Cardiac septum (tissue), 1 donor: ENCODE measurements at regions not wholly inside any gene's neighbourhood (a gene's known extent, or its start where the extent isn't known, plus 50 kb on each side); places are given as distances from the start of the nearest gene placed in this dataset.
"Not testable (repeated sequence)": the region's sequence is repeated elsewhere in the genome, so short reads cannot be mapped to it uniquely, and the experiment has no call there.

Experiments
- DNase-seq: peaks from one replicate; pipeline ENCODE4 v3.0.0-alpha.2; 2020; ENCODE audit warnings: low spot score
- intact Hi-C: fragments of 100-400 bp; cut with DNase I; formaldehyde crosslinking; loops from one replicate; pipeline ENCODE4 v1.14.0; 2022
- donor health status: DM: no; HTN: no; CAD: no.

DNA sequence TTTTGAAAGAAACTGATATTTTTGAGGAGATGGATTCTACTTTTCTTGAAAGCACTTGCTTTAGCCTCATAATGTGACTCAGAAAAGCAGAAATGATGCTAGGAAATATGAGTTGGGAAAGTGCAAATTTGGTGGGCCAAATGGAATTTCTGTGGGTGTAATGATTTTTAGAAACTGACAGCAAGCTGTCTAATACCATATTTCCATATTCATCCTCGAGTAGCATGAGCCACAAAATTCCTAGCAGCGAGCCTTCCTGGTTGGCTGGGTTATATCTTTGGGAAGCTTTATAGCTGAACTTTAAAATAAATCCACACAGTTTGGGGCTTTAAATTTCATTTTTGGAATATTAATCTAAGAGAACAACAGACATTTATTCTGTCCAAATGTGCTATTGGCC, 190.0 kb downstream of the DSC3 start:
- intact Hi-C loops, result no loop called here
- no peak for DNase-seq

DNA sequence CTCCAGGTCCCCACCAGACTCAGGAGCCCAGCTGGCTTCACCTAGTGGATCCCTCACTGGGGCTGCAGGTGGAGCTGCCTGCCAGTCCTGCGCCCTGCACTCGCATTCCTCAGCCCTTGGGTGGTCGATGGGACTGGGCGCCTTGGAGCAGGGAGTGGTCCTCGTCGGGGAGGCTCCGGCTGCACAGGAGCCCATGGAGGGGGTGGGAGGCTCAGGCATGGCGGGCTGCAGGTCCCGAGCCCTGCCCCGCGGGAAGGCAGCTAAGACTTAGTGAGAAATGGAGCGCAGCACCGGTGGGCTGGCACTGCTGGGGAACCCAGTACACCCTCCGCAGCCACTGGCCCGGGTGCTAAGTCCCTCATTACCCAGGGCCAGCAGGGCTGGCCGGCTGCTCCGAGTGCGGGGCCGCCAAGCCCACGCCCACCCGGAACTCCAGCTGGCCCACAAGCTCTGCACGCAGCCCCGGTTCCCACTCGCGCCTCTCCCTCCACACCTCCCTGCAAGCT, 203.4 kb downstream of the DSC3 start:
- intact Hi-C loops, DNase-seq: not testable (repeated sequence)

DNA sequence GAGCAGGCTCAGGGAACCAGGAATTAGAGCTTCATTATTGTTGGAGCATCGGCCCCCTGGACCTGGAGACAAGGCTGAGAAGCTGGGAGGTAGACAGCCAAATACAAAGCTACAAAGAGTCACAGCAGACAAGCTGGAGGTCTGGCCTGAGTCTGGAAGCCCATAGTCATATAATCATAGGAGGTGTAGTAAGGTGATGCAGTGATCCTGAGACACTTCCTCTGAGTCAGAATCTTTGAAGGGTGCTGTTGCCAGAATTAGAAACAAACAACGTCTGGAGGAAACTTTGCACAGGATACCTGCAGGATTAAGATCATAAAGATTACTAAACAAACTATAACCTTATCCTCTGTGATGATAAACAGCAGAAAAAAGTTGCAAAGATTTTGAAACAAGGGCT, 213.8 kb downstream of the DSC3 start:
- DNase-seq, result no peak
- intact Hi-C loops, result no loop called here

DNA sequence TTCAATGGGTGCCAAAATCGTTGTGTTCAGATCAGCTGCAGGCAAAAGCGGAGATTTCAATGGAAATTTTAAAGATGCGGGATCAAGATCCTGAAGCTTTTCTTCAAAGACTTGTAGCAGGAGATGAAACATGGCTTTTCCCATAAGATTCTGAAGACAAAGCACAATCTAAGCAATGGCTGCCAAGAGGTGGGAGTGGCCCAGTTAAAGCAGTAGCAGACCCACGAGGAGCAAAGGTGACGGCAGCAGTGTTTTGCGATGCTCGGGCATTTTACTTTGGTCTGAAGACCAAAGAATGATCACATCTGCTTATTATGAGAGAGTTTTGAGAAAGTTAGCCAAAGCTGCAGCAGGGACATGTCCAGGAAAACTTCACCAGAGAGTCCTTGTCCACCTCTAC, 222.9 kb downstream of the DSC3 start:
- no peak for DNase-seq
- intact Hi-C loops, result no loop called here

DNA sequence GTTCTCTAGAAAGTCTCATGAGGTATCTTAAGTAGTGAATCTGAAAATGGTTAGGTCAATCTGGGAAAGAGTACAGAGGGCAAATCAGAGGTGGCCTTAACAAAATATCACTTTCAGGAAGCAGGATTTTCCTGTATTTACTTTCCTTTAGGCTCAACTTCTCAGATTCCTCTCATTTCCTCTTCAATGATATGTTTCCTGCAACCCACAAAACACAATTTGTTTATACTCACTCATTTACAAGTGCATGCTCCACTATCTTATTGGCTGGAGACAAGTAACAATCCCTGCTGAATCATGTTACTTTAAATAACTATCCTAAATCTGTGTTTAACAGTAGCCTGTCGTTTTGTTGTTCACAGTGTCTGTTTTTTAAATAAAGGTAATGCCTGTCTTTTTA, 228.1 kb downstream of the DSC3 start:
- intact Hi-C loops, result no loop called here
- DNase-seq, result no peak

DNA sequence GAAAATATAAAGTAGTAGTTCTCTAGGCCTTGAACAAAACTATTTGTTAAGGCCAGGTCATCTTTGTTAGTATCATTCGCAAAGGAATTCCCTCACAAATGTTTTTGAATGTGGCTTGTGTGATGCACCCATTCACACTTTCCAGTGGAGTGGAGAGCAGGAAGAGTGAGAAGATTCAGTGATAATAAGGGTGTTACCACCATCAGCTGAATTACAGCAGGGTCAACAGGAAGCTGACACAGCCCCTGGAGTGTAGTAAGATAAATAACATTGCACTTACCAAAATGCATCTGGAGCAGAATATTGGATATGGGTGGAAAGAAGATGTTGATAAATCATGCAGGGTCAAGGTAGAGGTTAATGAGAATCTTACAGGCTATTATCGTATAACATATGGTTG, 231.0 kb downstream of the DSC3 start:
- intact Hi-C loops, result no loop called here
- no peak for DNase-seq

DNA sequence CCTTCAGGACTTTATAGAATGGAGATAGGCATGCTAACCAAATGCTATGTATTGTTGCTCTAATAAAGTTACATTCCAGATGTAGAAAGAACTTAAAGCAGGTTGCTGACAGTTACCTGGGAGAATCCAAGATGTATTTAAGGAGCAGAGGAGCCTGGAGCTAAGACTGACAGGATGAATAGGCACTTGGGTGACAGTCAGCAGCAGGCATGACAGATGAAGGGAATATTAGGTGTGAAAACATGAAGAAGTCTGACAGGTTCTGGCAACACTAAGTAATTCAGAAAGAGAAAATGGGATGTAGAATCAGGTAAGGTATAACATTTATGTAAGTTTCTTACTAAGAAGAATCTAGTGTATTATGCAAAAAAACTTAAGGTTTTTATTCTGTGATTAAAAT, 232.0 kb downstream of the DSC3 start:
- intact Hi-C loops, result no loop called here

DNA sequence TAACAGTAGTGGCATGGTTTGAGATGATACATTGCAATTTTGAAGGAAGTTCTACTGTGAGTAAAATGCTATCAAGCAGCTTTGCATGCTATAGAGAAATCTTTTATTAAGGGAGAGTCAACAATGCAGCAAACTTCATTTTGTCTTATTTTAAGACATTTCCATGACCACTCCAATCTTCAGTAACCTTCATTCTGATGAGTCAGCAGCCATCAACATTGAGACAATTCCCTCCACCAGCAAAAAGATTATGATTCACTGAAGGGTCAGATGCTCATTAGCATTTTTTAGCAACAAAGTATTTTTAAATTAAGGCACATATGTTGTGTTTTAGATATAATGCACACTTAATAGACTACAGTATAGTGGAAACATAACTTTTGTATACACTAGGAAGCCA, 235.7 kb downstream of the DSC3 start:
- intact Hi-C loops, result no loop called here
- no peak for DNase-seq

More for the DNA sequence above, 232.0 kb downstream of the DSC3 start:
- DNase-seq, result no peak

DNA sequence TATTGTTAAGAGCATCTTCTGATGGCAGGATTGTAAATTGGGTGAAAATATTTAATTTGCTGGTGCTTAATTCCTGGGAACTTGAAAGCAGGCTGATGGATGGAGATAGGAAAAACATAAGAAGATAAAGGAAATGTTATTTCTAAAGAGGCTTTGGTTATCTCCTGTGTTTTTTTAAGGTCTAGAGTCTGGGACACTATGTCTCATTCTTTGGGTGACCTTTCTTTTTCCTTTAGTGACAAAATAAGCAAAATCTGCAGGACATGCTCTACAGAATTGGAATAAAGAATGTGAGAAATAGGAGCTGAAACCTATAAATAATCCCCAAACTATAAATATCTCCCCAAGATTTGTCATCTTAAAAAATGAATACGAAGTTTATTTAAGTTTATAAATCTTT, 241.7 kb downstream of the DSC3 start:
- no peak for DNase-seq
- intact Hi-C loops, result no loop called here

DNA sequence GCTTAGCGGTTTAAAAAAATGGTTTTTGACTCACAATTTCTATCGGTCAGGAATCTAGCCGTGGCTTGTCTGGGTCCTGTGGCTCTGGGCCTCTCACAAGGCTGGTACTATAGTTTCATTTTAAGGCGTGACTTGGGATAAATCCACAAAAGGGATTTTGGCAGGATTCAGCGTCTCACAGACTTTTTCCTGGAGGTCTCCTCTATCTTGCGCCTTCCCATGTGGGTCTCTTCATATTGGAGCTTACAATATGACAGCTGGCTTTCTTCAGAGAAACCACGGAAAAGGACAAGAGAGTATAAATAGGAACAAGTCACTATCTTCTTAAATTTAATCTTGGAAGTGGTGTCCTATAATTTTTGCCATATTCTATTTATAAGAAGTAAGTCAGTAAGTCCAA, 250.5 kb downstream of the DSC3 start:
- intact Hi-C loops, result no loop called here
- DNase-seq, result no peak

DNA sequence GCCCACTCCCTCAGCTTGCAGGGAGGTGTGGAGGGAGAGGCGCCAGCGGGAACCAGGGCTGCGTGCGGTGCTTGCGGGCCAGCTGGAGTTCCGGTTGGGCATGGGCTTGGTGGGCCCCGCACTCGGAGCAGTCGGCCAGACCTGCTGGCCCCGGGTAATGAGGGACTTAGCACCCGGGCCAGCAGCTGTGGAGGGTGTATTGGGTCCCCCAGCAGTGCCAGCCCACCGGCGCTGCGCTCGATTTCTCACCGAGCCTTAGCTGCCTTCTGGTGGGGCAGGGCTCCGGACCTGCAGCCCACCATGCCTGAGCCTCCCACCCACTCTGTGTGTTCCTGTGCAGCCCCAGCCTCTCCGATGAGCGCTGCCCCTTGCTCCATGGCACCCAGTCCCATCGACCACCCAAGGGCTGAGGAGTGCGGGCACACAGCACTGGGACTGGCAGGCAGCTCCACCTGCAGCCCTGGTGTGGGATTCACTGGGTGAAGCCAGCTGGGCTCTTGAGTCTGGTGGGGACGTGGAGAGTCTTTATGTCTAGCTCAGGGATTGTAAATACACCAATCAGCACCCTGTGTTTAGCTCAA, 254.0 kb downstream of the DSC3 start:
- intact Hi-C loops, DNase-seq: not testable (repeated sequence)

DNA sequence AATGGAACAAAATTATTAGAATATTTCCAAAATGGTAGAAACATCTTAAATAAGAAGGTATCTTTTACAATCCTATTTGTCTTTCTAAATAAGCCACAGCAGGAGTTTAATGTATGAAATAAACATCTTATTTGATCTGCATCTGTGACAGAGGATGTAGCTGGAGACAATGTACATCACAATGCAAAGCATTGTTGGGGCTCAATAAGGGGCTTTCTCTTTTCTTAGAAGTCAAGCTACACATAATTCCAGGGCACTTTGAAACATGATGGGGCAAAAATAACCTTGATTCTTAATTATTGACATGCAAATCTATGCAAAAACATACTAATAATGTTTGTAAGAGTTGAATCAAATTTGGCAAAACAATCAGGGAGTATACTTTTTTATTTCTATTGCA, 255.1 kb downstream of the DSC3 start:
- no peak for DNase-seq
- intact Hi-C loops, result no loop called here

DNA sequence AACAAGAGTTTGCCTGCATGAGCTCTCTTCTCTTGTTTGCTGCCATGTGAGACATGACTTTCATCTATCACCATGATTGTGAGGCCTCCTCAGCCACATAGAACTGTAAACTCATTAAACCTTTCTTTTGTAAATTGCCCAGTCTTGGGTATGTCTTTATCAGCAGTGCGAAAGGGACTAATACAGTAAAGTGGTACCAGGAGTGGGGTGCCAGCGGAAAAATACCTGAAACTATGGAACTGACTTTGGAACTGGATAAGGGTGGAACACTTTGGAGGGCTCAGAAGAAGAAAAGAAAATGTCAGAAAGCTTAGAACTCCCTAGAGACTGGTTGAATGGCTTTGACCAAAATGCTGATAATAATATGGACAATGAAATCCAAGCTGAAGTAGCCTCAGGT, 260.9 kb downstream of the DSC3 start:
- no peak for DNase-seq
- intact Hi-C loops, result no loop called here

DNA sequence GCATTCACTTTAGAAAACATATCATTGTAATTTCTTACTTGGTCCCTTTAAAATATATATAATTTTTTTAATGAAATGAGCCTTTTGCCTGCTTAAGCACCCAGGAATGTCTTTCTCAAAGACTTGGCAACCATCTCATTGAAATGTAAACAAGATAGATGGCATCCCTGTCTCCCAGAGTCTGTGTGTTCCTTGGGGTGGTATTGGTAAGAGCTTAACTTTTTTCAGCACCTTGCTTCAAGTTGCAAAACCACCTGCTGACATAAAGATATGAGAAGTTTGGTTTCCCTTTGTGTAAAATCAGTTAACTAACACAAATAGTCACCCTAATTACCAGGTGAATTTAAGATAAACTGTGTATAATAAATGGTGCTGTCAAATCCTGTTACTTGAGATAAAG, 266.9 kb downstream of the DSC3 start:
- DNase-seq, result no peak
- intact Hi-C loops, result no loop called here

DNA sequence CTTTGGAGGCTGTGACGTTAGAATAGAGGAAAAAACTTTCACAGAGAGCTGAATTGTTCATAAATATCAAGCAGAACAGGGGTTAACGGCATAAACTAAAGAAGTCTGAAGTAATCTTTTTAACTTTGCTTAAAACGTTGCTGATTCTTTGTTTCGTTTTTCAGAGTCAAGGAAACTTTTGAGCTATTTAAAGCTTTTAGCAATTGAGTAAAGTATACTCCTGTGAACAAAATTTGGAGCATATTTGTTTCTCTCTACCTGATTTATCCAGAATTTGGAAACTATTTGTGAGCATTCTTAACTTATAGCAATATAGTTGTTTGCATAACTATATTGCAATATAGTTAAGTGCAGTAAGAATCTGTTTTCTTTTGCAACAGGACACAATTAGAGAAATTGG, 270.4 kb downstream of the DSC3 start:
- DNase-seq, intact Hi-C loops: not testable (repeated sequence)

DNA sequence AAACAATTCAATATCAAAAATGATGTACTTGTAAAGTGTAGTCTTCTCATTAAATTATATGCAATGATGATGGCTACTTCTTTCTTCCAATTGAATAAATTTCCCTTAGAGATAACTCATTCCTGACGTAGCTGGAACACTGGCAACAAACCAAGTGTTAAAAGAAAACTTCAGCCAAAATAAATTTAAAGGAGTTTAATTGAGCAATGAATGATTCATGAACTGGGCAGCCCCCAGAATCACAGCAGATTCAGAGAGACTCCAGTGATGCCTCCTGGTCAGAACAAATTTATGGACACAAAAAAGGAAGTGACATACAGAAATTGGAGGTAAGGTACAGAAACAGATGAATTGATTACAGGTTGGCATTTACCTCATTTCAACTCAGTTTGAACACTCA, 276.5 kb downstream of the DSC3 start:
- intact Hi-C loops, result no loop called here
- DNase-seq, result no peak

DNA sequence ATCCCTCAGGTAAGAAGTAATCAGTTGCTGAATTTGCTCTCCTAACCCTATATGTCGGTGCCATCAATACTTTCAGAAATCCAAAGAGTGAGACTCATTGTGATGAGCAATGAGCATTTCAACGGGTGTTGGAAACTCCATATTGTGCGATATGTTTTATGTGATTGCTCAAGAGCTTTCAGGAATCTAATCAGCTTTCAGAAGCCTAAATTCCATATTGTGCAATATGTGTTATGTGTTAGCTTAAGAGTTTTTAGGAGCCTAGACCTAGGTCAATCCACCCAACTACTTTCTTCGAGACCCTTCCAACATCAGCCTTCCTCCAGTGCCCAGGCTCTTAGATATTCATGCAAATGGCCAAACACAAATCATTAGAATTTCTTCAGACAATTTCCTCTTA, 277.3 kb downstream of the DSC3 start:
- no peak for DNase-seq
- intact Hi-C loops, result no loop called here

DNA sequence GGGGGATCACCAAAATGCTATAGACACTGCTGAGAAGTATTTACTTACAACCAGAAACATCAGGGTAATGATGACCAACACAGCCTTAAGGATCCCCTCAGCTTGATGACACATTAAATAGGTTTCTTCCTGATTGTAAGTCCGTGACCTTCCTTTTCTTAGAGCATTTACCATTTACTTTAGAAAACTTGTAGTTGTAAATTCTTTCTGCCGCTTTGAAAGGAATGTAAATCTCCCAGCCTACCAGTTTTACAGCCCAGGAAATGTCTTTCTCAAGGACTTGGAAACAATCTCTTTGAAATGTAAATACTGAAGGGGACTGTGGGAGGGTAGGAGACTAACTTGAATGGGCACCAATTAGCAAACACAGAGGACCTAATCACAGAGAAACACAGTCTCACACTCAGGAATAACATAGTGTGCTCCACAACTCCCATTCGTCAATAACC, 278.6 kb downstream of the DSC3 start:
- intact Hi-C loops, result no loop called here
- DNase-seq, result no peak

DNA sequence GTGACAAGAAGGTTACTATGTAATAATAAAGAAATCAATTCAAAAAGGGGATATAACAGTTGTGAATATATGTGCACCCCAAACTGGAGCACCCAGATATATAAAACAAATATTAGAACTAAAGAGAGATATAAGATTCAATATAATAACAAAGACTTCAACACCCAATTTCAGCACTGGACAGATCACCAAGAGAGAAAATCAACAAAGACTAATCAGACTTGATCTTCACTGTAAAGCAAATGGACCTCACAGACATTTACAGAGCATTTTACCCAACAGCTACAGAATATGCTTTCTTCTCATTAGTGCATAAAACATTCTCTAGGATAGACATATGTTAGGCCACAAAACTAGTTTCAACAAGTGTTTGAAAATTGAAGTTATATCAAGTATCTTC, 287.7 kb downstream of the DSC3 start:
- intact Hi-C loops, result no loop called here

DNA sequence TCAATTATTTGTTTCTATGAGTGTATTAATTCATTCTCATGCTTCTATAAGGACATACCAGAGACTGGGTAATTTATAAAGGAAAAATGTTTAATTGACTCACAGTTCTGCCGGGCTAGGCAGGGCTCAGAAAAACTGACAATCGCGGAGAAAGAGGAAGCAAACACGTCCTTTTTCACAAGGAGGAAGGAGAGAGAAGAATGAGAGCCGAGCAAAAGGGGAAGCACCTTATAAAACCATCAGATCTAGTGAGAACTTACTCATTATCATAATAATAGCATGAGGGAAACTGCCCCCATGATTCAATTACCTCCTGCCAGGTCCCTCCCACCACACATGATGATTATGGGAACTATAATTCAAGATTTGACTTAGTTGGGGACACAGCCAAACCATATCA, 294.0 kb downstream of the DSC3 start:
- DNase-seq, result no peak
- intact Hi-C loops, result no loop called here

More for the DNA sequence above, 287.7 kb downstream of the DSC3 start:
- no peak for DNase-seq

DNA sequence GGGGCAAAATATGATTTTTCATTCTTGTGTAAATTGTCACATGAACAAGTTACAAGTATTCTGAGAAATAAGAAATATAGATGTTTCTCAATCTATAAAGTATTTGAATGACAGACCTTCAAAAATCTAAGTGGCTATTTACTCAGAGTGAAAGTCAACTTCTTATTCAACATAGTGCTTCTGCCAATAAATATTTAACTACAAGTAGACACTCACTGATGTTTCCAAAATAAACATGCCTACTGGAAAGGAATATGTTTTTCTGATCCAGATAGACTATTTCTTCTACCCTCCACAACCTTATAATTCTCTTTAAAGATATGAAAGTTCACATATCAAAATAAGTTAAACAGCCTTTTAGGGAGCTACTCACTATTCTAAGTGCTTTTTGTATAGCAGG, 296.3 kb downstream of the DSC3 start:
- intact Hi-C loops, result no loop called here
- DNase-seq, result no peak

DNA sequence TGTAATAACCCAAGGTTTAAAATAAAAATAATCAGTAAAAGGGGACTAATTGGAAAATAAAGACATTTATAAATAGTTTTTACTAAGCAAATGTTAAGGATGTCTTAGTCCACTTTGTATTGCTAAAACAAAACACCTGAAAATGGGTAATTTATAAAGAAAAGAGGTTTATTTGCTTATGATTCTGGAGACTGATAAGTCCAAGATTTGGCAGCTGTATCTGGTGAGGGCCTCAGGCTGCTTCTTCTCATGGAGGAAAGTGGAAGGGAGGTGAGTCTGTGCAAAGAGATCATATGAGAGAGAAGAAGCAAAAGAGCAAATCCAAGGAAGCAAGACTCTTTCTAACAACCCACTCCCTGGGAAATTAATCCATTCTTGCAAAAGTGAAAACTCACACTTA, 299.5 kb downstream of the DSC3 start:
- intact Hi-C loops, result no loop called here
- DNase-seq, result no peak
